ENCODE measurements at regions not wholly inside any gene's neighbourhood (a gene's known extent, or its start where the extent isn't known, plus 50 kb on each side); places are given as distances from the start of the nearest gene placed in this dataset.
"Not testable (repeated sequence)": the region's sequence is repeated elsewhere in the genome, so short reads cannot be mapped to it uniquely, and the experiment has no call there.

GRCh38 chr20:29445050-29445907 lies 1812.2 kb upstream of the DEFB115 start:
- POLR2A ChIA-PET (ENCODE audit: partially characterized antibody); H3K4me1 ChIP-seq (ENCODE audit: insufficient read depth, low read length); H3K4me3 ChIP-seq (ENCODE audit: low read length in 2 of 2): not testable (repeated sequence)

GRCh38 chr20:29447517-29448484 lies 1809.7 kb upstream of the DEFB115 start:
- H3K36me3 ChIP-seq (ENCODE audit: insufficient read depth, low read length); H3K4me3 ChIP-seq (ENCODE audit: low read length in 2 of 2); H3K27ac ChIP-seq (ENCODE audit: low read depth, low read length); H3K27ac Mint-ChIP-seq; H3K27me3 ChIP-seq (ENCODE audit: insufficient read depth, low read length); CTCF ChIA-PET (ENCODE audit: partially characterized antibody); H3K4me1 ChIP-seq (ENCODE audit: insufficient read depth, low read length); H3K36me3 Mint-ChIP-seq; H3K4me1 Mint-ChIP-seq; POLR2A ChIA-PET (ENCODE audit: partially characterized antibody); DNase-seq; H3K27me3 Mint-ChIP-seq; H3K9me3 ChIP-seq (ENCODE audit: control insufficient read depth in 1 of 2, low read length in 2 of 2): not testable (repeated sequence)
- intact Hi-C loops (cut with micrococcal nuclease): loop anchor here (10.0 kb wide), 1 partner anchor 1867 kb away; no protein-coding TSS in a partner anchor
- H3K4me3 Mint-ChIP-seq: peak overlapping the region in 2 of 8 donors; percentile 57 to 68
- H3K9me3 Mint-ChIP-seq: peaks cover 0 to 19% (median 2%) of the 10 kb centered on the region in 8 donors

More at GRCh38 chr20:29445050-29445907, 1812.2 kb upstream of the DEFB115 start:
- DNase-seq: peak in 3 of 5 donors; percentile 10 to 39 (median 18)
- H3K27me3 Mint-ChIP-seq; H3K9me3 Mint-ChIP-seq; CTCF ChIA-PET (ENCODE audit: partially characterized antibody); H3K27me3 ChIP-seq (ENCODE audit: insufficient read depth, low read length); H3K9me3 ChIP-seq (ENCODE audit: control insufficient read depth in 1 of 2, low read length in 2 of 2); H3K4me1 Mint-ChIP-seq; H3K27ac ChIP-seq (ENCODE audit: low read depth, low read length); H3K36me3 ChIP-seq (ENCODE audit: insufficient read depth, low read length); H3K36me3 Mint-ChIP-seq: not testable (repeated sequence)
- peak overlapping the region in 2 of 7 donors; percentile 24 to 63 for H3K27ac Mint-ChIP-seq
- intact Hi-C loops (cut with micrococcal nuclease): loop anchor here (10.0 kb wide), 1 partner anchor 1870 kb away; no protein-coding TSS in a partner anchor
- H3K4me3 Mint-ChIP-seq: peak overlapping the region in 5 of 8 donors; percentile 6 to 89 (median 48)

- Mint-ChIP-seq H3K27ac (no peak overlapping the region), H3K4me3 (peak overlapping the region in 1 of 8 donors; percentile 68)
- intact Hi-C loops (cut with micrococcal nuclease): loop anchor here (10.0 kb wide), 1 partner anchor 1866 kb away; no protein-coding TSS in a partner anchor
These were observed 1808.5 kb upstream of the DEFB115 start for GRCh38 chr20:29448806-29449470.

DNA sequence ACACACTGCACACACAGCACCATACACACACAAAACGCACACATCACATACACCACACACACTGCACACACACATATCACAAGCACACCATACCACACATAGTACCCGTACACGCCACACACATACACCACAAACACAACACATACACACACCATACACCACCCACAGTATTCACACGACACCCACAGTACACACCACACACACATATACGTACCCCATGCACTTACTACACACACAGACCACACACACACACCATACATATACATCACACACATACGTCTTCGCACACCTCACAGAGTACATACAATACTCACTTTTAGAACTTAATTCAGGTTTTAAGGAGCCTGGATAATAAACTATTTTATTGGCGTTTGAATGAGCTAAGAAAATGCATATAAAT lies 1805.3 kb upstream of the DEFB115 start:
- H3K36me3 ChIP-seq (ENCODE audit: insufficient read depth, low read length): no peaks in the 10 kb centered on the region
- H3K4me1 Mint-ChIP-seq: peaks cover 0 to 3% (median 0%) of the 10 kb centered on the region in 4 donors
- H3K36me3 Mint-ChIP-seq: no peaks in the 10 kb centered on the region
- no peak overlapping the region for H3K4me3 ChIP-seq (ENCODE audit: low read length in 2 of 2)
- no peaks in the 10 kb centered on the region for H3K27me3 Mint-ChIP-seq
- no peaks in the 10 kb centered on the region for H3K9me3 ChIP-seq (ENCODE audit: control insufficient read depth in 1 of 2, low read length in 2 of 2)
- no peak overlapping the region for H3K4me3 Mint-ChIP-seq
- CTCF ChIA-PET (ENCODE audit: partially characterized antibody): no interaction called here
- H3K9me3 Mint-ChIP-seq: peaks cover 0 to 30% (median 9%) of the 10 kb centered on the region in 8 donors
- no peak overlapping the region for H3K27ac Mint-ChIP-seq
- no peaks in the 10 kb centered on the region for H3K27me3 ChIP-seq (ENCODE audit: insufficient read depth, low read length)
- no peak overlapping the region for H3K27ac ChIP-seq (ENCODE audit: low read depth, low read length)
- no peak for DNase-seq
- POLR2A ChIA-PET (ENCODE audit: partially characterized antibody): no interaction called here
- no peaks in the 10 kb centered on the region for H3K4me1 ChIP-seq (ENCODE audit: insufficient read depth, low read length)
- intact Hi-C loops (cut with micrococcal nuclease): no loop called here

More at GRCh38 chr20:29448806-29449470, 1808.5 kb upstream of the DEFB115 start:
- Mint-ChIP-seq H3K27me3 (no peaks in the 10 kb centered on the region), H3K4me1 (peaks cover 0 to 3% (median 0%) of the 10 kb centered on the region in 4 donors), H3K36me3 (no peaks in the 10 kb centered on the region), H3K9me3 (peaks cover 0 to 19% (median 2%) of the 10 kb centered on the region in 8 donors)
- no peak for DNase-seq
- CTCF ChIA-PET (ENCODE audit: partially characterized antibody): no interaction called here
- Histone ChIP-seq H3K4me3 (ENCODE audit: low read length in 2 of 2) (no peak overlapping the region), H3K36me3 (ENCODE audit: insufficient read depth, low read length) (no peaks in the 10 kb centered on the region), H3K27ac (ENCODE audit: low read depth, low read length) (no peak overlapping the region), H3K4me1 (ENCODE audit: insufficient read depth, low read length) (no peaks in the 10 kb centered on the region), H3K27me3 (ENCODE audit: insufficient read depth, low read length) (no peaks in the 10 kb centered on the region), H3K9me3 (ENCODE audit: control insufficient read depth in 1 of 2, low read length in 2 of 2) (no peaks in the 10 kb centered on the region)
- POLR2A ChIA-PET (ENCODE audit: partially characterized antibody): no interaction called here

- H3K9me3 ChIP-seq (ENCODE audit: control insufficient read depth in 1 of 2, low read length in 2 of 2); H3K36me3 ChIP-seq (ENCODE audit: insufficient read depth, low read length); H3K36me3 Mint-ChIP-seq; H3K27me3 Mint-ChIP-seq; DNase-seq; POLR2A ChIA-PET (ENCODE audit: partially characterized antibody); H3K27ac ChIP-seq (ENCODE audit: low read depth, low read length); H3K27ac Mint-ChIP-seq; H3K27me3 ChIP-seq (ENCODE audit: insufficient read depth, low read length); H3K4me3 ChIP-seq (ENCODE audit: low read length in 2 of 2); intact Hi-C loops (cut with micrococcal nuclease); H3K4me3 Mint-ChIP-seq; H3K4me1 ChIP-seq (ENCODE audit: insufficient read depth, low read length); CTCF ChIA-PET (ENCODE audit: partially characterized antibody); H3K4me1 Mint-ChIP-seq: not testable (repeated sequence)
- H3K9me3 Mint-ChIP-seq: peaks cover 0 to 26% (median 7%) of the 10 kb centered on the region in 8 donors
These were observed 1800.3 kb upstream of the DEFB115 start for GRCh38 chr20:29456987-29457693.

GRCh38 chr20:29472606-29473005 lies 1784.9 kb upstream of the DEFB115 start:
- H3K27ac ChIP-seq (ENCODE audit: low read depth, low read length): no peak overlapping the region
- no peaks in the 10 kb centered on the region for H3K27me3 Mint-ChIP-seq
- intact Hi-C loops (cut with micrococcal nuclease): no loop called here
- CTCF ChIA-PET (ENCODE audit: partially characterized antibody): no interaction called here
- H3K4me3 ChIP-seq (ENCODE audit: low read length in 2 of 2): no peak overlapping the region
- no peaks in the 10 kb centered on the region for H3K36me3 Mint-ChIP-seq
- peaks cover 0 to 31% (median 17%) of the 10 kb centered on the region in 8 donors for H3K9me3 Mint-ChIP-seq
- H3K4me1 Mint-ChIP-seq: no peaks in the 10 kb centered on the region
- H3K27me3 ChIP-seq (ENCODE audit: insufficient read depth, low read length): no peaks in the 10 kb centered on the region
- DNase-seq: no peak
- H3K4me3 Mint-ChIP-seq: no peak overlapping the region
- no peaks in the 10 kb centered on the region for H3K9me3 ChIP-seq (ENCODE audit: control insufficient read depth in 1 of 2, low read length in 2 of 2)
- H3K4me1 ChIP-seq (ENCODE audit: insufficient read depth, low read length): no peaks in the 10 kb centered on the region
- POLR2A ChIA-PET (ENCODE audit: partially characterized antibody): no interaction called here
- H3K36me3 ChIP-seq (ENCODE audit: insufficient read depth, low read length): no peaks in the 10 kb centered on the region
- no peak overlapping the region for H3K27ac Mint-ChIP-seq
